CD4-positive, alpha-beta T cell treated with Interleukin-6 for 4 hours (primary cell): ENCODE measurements at regions not wholly inside any gene's neighbourhood (a gene's known extent, or its start where the extent isn't known, plus 50 kb on each side); places are given as distances from the start of the nearest gene placed in this dataset.

Experiments used
- DNase-seq: peaks from one replicate; pipeline ENCODE4 v3.0.0-alpha.2; 2020; ENCODE audit warnings: mixed read lengths

- DNase-seq: no peak
Observed at GRCh38 chr2:217652761-217653639, 349.8 kb downstream of the TNS1 start.

GRCh38 chr2:217650716-217651360 lies 352.0 kb downstream of the TNS1 start:
- no peak for DNase-seq

GRCh38 chr2:217650229-217650628 lies 352.6 kb downstream of the TNS1 start:
- DNase-seq: no peak

- no peak for DNase-seq
Observed at GRCh38 chr2:217647925-217648324, 354.9 kb downstream of the TNS1 start.

GRCh38 chr2:217647226-217647625 lies 355.6 kb downstream of the TNS1 start:
- no peak for DNase-seq

- no peak for DNase-seq
Observed at GRCh38 chr2:217645896-217646295, 356.9 kb downstream of the TNS1 start.

- no peak for DNase-seq
Observed at GRCh38 chr2:217643789-217644301, 358.9 kb downstream of the TNS1 start.

- no peak for DNase-seq
Observed at GRCh38 chr2:217642944-217643343, 359.9 kb downstream of the TNS1 start.

GRCh38 chr2:217641960-217642359 lies 360.8 kb downstream of the TNS1 start:
- no peak for DNase-seq

GRCh38 chr2:217639481-217639880 lies 363.3 kb downstream of the TNS1 start:
- no peak for DNase-seq

GRCh38 chr2:217638533-217638932 lies 364.3 kb downstream of the TNS1 start:
- DNase-seq: no peak

- DNase-seq: no peak
Observed at GRCh38 chr2:217638031-217638430, 364.8 kb downstream of the TNS1 start.

GRCh38 chr2:217636991-217637561 lies 365.7 kb downstream of the TNS1 start:
- DNase-seq: no peak

GRCh38 chr2:217636578-217636977 lies 366.2 kb downstream of the TNS1 start:
- no peak for DNase-seq

GRCh38 chr2:217634871-217635270 lies 367.9 kb downstream of the TNS1 start:
- DNase-seq: no peak

GRCh38 chr2:217632043-217632442 lies 370.8 kb downstream of the TNS1 start:
- DNase-seq: no peak

- no peak for DNase-seq
Observed at GRCh38 chr2:217631115-217631514, 371.7 kb downstream of the TNS1 start.

GRCh38 chr2:217629347-217629746 lies 373.4 kb downstream of the TNS1 start:
- no peak for DNase-seq

GRCh38 chr2:217628061-217628460 lies 374.7 kb downstream of the TNS1 start:
- DNase-seq: no peak

- DNase-seq: no peak
Observed at GRCh38 chr2:217626926-217627325, 375.9 kb downstream of the TNS1 start.

GRCh38 chr2:217625557-217626169 lies 377.1 kb downstream of the TNS1 start:
- DNase-seq: no peak

- DNase-seq: no peak
Observed at GRCh38 chr2:217623281-217623912, 379.4 kb downstream of the TNS1 start.
